GM21529 (cell line): ENCODE measurements at regions not wholly inside any gene's neighbourhood (a gene's known extent, or its start where the extent isn't known, plus 50 kb on each side); places are given as distances from the start of the nearest gene placed in this dataset.
"Not testable (repeated sequence)": the region's sequence is repeated elsewhere in the genome, so short reads cannot be mapped to it uniquely, and the experiment has no call there.

Experiments
- ATAC-seq: cut with Tn5 transposase; IDR thresholded peaks from one replicate; pipeline ENCODE4 v1.9.1; 2021; ENCODE audit not compliant: unreplicated experiment

- ATAC-seq = no peak
These were observed 165.1 kb upstream of the AFDN start for GRCh38 chr6:167661552-167662044.

DNA sequence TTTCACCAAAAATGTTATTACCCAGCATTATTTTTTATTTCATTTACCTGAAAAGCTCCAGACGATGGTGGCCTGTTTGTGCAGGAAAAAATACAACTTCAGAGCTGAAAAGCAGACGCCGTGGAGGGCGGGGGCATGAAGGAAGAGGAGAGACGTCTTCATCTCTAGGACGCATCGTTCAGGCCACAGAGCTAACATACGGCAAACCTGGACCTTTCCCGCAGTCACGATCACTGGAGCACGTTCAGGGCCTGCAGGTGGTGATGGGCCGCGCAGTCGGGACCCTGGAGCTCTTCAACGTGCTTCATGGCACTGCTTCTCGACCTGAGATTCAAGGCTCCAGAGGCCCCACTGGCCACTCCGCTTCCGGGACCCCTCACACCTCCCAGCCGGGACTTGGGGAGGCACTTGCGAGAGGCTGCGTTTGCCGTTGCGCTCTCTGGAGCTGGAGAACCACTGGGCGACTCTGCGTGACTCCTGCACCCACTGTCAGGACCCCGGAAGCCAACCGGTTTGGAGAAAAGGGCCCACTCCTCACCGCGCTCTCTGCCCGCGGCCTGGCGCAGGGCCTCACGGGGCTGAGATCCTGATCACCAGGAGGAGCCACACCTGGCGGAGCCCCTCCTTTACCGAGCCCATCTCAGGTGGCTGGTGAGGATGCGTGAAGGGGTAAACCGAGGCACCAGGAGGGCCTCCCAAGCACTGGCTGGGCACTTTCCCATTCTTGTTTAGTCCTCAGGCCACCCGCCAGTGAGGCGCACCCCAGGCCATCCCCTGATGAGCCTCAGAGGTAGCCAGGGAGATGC, 164.4 kb upstream of the AFDN start:
- no peak for ATAC-seq

- ATAC-seq = no peak
These were observed 163.9 kb upstream of the AFDN start for GRCh38 chr6:167662881-167663205.

DNA sequence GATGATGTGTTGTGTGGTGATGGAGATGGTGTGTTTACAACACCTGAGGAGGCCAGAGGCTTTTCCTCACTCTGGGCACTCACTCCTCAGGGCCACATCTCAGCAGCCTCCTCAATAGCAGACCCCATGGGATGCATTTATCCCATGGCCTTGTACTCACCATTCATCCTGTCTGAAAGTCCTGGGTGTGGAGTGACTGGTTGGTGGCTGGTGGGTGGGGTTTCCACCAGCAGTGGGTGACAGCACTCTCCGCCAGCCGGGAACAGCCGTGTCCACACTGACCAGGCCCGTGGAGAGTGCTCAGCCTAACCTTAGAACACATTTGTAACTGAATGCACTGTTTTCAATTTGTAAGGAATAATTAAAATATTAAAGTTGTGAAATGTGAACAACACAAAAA, 163.4 kb upstream of the AFDN start:
- ATAC-seq = no peak

DNA sequence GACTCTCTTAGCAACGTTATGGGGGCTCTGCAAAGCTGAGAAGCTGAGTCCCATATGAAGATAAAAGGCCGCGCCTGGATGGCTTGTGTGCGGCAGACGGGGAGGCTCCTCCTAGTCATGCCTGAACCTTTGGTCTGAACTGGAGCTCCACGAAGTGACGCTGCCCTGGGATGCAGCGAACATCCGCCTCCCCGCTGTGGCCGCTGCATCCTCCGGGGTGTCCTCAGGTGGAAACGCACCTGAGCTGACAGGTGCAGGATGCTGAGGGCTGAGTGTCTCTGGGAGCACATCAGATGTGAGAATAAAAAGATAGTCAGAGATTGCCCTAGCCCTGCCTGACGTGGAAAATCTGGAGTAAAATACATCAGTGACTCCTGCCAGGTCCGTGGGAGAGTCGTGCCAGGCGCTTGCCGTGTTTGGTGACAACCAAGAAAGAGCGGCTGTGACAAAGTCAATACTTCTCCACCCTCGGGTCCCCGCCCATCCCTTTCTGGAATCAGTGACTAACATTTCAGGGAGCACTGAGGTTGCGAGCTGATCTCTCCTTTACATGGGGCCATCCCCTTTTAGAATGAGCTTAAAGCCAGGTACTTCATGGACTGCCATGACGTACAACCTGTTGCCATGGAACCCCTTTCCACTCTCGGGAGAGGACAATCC, 162.8 kb upstream of the AFDN start:
- ATAC-seq = no peak

DNA sequence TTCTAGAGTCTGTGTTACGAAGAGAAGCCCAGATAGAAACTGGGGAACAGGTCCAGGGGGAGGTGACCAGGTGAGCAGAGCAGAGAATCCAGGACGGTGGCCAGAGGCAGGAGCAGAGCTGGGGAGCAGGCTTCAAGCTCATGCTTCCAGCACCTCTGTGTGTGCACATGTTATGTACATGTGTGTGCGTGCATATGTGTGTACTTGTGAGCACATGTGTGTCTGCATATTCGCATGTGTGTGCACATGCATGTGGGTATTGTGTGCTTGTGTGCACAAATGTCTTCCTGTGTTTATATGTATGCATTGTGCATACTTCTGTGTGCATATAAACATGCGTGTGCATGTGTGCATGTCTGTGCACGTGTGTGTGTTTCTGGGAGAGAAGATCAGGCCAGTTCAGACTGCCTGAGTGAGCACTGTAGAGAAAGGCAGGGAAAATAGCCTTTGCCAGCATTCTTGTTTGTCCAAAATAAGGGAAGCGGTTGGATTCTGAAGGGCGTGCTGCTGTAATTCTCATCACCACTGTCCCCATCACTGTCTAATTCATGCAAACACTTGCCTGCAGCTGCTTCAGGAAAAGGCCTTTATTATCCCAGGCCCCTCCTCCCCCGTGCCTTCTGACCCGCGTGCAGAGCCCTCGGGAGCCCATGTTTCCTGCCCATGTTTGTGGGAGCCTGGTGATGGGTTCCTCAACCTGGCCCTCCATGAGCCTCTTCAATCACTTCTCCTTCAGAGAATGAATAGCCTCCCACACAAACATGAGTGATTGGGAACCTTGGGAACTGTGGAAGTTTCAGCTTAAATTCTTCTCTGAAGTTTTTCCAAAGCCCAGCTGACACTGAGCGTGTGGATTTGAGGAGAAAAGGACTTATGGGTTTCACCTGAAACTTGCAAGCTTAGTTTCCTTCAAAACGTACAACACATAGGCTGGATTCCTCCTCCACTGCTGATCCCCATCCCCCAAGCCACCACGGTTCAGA, 161.7 kb upstream of the AFDN start:
- ATAC-seq = no peak

GRCh38 chr6:167665698-167666330, 160.9 kb upstream of the AFDN start:
- ATAC-seq = no peak

GRCh38 chr6:167666571-167667203, 160.0 kb upstream of the AFDN start:
- no peak for ATAC-seq

GRCh38 chr6:167667204-167668018, 159.3 kb upstream of the AFDN start:
- no peak for ATAC-seq

DNA sequence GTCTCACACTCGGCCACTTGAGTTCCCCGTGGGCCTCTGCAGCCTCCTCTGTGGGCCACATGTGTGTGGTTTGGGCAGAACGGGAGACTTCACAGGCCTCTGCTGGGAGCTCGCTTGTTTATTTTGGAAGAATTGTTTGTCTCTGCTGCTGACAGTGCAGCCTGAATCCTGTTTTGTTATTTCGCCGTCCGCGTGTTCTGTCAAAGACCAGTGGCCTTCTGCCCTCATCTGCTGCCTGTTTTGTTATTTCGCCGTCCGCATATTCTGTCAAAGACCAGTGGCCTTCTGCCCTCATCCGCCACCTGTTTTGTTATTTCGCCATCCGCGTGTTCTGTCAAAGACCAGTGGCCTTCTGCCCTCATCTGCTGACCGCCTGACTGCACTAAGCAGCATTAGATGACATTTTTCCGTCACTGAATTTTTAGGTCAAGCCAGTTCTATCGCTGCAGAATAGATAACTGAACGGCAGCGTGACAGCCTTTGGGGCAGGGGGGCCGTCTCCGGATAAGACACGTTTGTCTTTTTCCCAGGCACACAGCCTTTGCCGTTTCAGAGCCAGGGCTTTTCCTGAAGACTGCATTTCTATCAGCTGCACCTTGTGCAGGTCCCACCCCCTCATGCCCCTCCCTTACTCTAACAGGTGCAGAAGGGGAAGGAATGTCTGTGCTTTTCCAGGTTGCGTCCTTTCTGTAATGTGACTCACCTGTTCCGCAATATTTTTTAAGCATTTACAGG, 158.5 kb upstream of the AFDN start:
- ATAC-seq = no peak

DNA sequence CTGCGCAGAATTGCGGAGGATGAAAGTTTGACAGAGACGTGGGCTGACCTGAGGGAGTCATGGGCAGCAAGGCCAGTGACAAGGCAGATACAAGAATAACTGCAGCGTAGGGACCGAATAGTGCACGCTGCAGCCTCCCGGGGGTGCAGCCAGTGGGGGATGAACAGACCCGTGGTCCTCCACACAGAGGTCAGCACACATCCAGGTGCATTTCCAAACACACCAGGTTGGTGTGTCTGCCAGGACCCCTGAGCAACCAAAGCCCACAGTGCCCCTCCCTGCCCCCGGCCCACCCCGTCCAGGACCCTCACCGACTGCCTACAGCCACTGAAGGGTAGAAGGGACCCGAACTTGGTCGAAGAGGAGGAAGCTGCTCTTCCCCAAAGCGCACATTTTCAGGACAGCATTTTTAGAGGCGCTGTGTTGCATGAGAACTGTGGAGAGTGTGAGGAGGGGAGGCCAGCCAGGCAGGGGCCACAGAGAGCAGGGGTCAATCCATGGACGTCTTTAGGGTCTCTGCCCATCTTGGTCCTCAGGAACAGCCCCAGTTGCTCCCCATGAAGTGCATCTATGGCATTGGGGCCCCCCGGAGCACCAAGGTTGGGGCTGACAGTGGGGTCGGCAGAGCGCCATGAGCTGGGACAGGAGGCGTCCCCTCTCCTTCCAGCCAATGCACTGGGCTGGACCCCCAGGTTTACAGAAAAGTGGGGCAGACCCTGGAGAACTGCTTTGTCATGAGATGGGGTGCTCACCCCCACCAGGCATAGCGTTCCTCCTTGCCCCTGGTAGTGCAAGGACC, 157.8 kb upstream of the AFDN start:
- ATAC-seq = no peak

- no peak for ATAC-seq
These were observed 157.2 kb upstream of the AFDN start for GRCh38 chr6:167669553-167669849.

- no peak for ATAC-seq
These were observed 156.6 kb upstream of the AFDN start for GRCh38 chr6:167669870-167670802.

GRCh38 chr6:167670938-167671338, 155.8 kb upstream of the AFDN start:
- ATAC-seq = no peak

DNA sequence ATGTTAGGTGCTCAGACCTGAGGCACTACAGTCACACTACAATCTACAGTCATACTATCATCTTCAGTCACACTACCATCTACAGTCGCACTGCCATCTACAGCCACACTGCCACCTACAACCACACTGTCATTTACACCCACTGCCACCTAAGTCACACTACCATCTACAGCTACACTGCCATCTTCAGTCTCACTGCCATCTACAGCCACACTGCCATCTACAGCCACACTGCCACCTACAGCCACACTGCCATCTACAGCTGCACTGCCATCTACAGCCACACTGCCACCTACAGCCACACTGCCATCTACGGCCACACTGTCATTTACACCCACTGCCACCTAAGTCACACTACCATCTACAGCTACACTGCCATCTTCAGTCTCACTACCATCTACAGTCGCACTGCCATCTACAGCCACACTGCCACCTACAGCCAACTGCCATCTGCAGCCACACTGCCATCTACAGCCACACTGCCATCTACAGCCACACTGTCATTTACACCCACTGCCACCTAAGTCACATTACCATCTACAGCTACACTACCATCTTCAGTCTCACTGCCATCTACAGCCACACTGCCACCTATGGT, 155.2 kb upstream of the AFDN start:
- ATAC-seq = not testable (repeated sequence)

DNA sequence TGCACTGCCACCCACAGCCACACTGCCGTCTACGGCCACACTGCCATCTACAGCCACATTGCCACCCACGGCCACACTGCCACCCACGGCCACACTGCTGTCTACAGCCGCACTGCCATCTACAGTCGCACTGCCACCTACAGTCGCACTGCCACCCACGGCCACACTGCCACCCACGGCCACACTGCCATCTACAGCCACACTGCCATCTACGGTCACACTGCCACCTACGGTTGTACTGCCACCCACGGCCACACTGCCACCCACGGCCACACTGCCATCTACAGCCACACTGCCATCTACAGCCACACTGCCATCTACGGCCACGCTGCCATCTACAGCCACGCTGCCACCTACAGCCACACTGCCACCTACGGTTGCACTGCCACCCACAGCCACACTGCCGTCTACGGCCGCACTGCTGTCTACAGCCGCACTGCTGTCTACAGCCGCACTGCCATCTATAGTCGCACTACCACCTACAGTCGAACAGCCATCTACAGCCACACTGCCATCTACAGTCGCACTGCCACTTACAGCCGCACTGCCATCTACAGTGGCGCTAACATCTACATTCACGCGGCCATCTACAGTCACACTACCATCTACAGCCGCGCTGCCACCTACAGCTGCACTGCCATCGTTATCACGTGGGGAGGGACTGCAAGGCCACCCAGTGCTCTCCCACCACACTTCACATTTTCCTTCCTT, 154.6 kb upstream of the AFDN start:
- ATAC-seq = no peak
